Ishikawa (cell line): ENCODE measurements at regions not wholly inside any gene's neighbourhood (a gene's known extent, or its start where the extent isn't known, plus 50 kb on each side); places are given as distances from the start of the nearest gene placed in this dataset.

Experiments used
- CEBPB ChIP-seq: IDR thresholded peaks from 2 replicates; pipeline ENCODE4 v1.6.1; 2012
- CREB1 ChIP-seq: IDR thresholded peaks from 2 replicates; pipeline ENCODE4 v1.6.1; 2012; ENCODE audit warnings: low read depth
- EGR1 ChIP-seq: IDR thresholded peaks from 2 replicates; pipeline ENCODE4 v1.6.1; 2012
- EP300 ChIP-seq: IDR thresholded peaks from 2 replicates; pipeline ENCODE4 v1.6.1; 2012; ENCODE audit warnings: borderline replicate concordance
- FOXM1 ChIP-seq: IDR thresholded peaks from 2 replicates; pipeline ENCODE4 v1.6.1; 2012; ENCODE audit warnings: low read depth, borderline replicate concordance
- NFIC ChIP-seq: IDR thresholded peaks from 2 replicates; pipeline ENCODE4 v1.6.1; 2012
- RAD21 ChIP-seq: IDR thresholded peaks from 2 replicates; pipeline ENCODE4 v1.6.1; 2012; ENCODE audit warnings: low read depth
- REST ChIP-seq: IDR thresholded peaks from 2 replicates; pipeline ENCODE4 v1.6.1; 2012; ENCODE audit warnings: low read depth, mild to moderate bottlenecking
- TAF1 ChIP-seq: IDR thresholded peaks from 2 replicates; pipeline ENCODE4 v1.6.1; 2012; ENCODE audit warnings: low read depth, mild to moderate bottlenecking
- TCF12 ChIP-seq: IDR thresholded peaks from 2 replicates; pipeline ENCODE4 v1.6.1; 2012; ENCODE audit warnings: low read depth
- TEAD4 ChIP-seq: IDR thresholded peaks from 2 replicates; pipeline ENCODE4 v1.6.1; 2012
- YY1 ChIP-seq: IDR thresholded peaks from 2 replicates; pipeline ENCODE4 v1.6.1; 2012; ENCODE audit warnings: low read depth
- ZBTB7A ChIP-seq: IDR thresholded peaks from 2 replicates; pipeline ENCODE4 v1.6.1; 2012; ENCODE audit warnings: low read depth
- TF ChIP-seq, protein P1 (sequence below): IDR thresholded peaks from 2 replicates; pipeline ENCODE4 v1.6.1; 2012
- TF ChIP-seq, protein P2 (sequence below): IDR thresholded peaks from 2 replicates; pipeline ENCODE4 v1.6.1; 2012

- TF ChIP-seq FOXM1 (no peak), RAD21 (no peak)
These were observed 76.3 kb upstream of the MAP1LC3B2 start for GRCh38 chr12:116482859-116483258.

- no peak for TF ChIP-seq CREB1
- TF ChIP-seq EGR1: no peak
- TF ChIP-seq, protein P1, sequence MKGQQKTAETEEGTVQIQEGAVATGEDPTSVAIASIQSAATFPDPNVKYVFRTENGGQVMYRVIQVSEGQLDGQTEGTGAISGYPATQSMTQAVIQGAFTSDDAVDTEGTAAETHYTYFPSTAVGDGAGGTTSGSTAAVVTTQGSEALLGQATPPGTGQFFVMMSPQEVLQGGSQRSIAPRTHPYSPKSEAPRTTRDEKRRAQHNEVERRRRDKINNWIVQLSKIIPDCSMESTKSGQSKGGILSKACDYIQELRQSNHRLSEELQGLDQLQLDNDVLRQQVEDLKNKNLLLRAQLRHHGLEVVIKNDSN: no peak
- no peak for TF ChIP-seq FOXM1
These were observed 75.0 kb upstream of the MAP1LC3B2 start for GRCh38 chr12:116483959-116484750.

GRCh38 chr12:116484807-116485206 is 74.4 kb upstream of the MAP1LC3B2 start:
- TF ChIP-seq, protein P2, sequence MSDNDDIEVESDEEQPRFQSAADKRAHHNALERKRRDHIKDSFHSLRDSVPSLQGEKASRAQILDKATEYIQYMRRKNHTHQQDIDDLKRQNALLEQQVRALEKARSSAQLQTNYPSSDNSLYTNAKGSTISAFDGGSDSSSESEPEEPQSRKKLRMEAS: no peak
- TF ChIP-seq RAD21 (no peak), NFIC (no peak), ZBTB7A (no peak), TAF1 (no peak), REST (no peak), YY1 (no peak), TEAD4 (no peak), TCF12 (no peak), CEBPB (no peak), FOXM1 (no peak)
- TF ChIP-seq, protein P1: no peak

DNA sequence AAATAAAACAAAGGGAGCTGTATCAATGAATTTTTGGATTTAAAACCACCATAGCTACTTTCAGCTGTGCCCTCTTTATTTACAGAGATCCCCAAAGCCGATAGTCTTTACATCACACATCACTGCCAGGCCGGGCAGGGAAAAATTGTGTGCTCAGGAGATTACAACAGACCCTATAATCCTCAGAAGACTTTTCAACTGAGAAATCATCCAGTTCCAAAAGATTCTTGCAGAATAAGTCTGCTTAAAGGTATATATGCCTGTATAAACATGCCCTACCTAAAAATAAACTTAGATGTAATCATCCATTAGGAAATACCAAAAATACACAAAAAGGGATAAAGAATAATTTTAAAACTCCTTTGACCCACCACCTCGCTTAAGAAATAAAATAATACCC is 70.1 kb upstream of the MAP1LC3B2 start:
- no peak for TF ChIP-seq TCF12
- TF ChIP-seq RAD21: no peak
- no peak for TF ChIP-seq NFIC
- no peak for TF ChIP-seq EP300
- TF ChIP-seq, protein P1: no peak
- TF ChIP-seq ZBTB7A: no peak
- TF ChIP-seq, protein P2: no peak
- TF ChIP-seq REST: no peak
- TF ChIP-seq CEBPB: no peak

DNA sequence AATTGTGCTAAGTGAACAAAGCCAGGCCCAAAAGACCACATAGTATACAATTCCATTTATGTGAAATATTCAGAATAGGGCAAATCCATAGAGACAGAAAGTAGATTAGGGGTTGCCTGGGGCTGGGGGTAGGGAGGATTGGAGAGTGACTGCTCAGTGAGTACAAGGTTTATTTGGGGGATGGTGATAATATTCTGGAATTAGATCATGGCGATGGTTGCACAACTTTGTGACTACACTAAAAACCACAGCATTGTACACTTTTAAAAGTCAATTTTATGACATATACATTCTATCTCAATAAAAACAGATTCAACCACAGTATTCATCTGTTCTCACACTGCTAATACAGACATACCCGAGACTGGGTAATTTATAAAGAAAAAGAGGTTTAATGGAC is 68.7 kb upstream of the MAP1LC3B2 start:
- TF ChIP-seq EP300 (no peak), YY1 (no peak), TAF1 (no peak)
- TF ChIP-seq, protein P2: no peak

- no peak for TF ChIP-seq RAD21
- no peak for TF ChIP-seq ZBTB7A
- TF ChIP-seq EGR1: no peak
- TF ChIP-seq FOXM1: no peak
- no peak for TF ChIP-seq REST
- no peak for TF ChIP-seq TEAD4
- TF ChIP-seq NFIC: no peak
- TF ChIP-seq, protein P1: no peak
- TF ChIP-seq, protein P2: no peak
- no peak for TF ChIP-seq CEBPB
- TF ChIP-seq EP300: no peak
- no peak for TF ChIP-seq TAF1
- no peak for TF ChIP-seq TCF12
- no peak for TF ChIP-seq YY1
- TF ChIP-seq CREB1: no peak
These were observed 66.4 kb upstream of the MAP1LC3B2 start for GRCh38 chr12:116492703-116493324.
